Heart left ventricle (tissue), 16 donors: ENCODE measurements at regions not wholly inside any gene's neighbourhood (a gene's known extent, or its start where the extent isn't known, plus 50 kb on each side); places are given as distances from the start of the nearest gene placed in this dataset.

Experiments
- ATAC-seq, 4 donors: fragments of 200-7000 bp; cut with Tn5 transposase; one replicate each; pipeline ENCODE4 v1.9.1; 2020 to 2022; ENCODE audit warnings: moderate library complexity in 4 of 4, mild to moderate bottlenecking in 3 of 4, moderate number of reproducible peaks in 1 of 4
- DNase-seq, 5 donors: peaks; one replicate each; pipeline ENCODE4 v3.0.0-alpha.2; 2020
- H3K27ac ChIP-seq, 12 donors: fragments of 200-600 bp; sonication (generic) in 4 of 12; one replicate each; pipeline versions ENCODE4 v1.5.0 to v1.8.0; 2016 to 2022; ENCODE audit warnings: mild to moderate bottlenecking in 2 of 12
- H3K27me3 ChIP-seq, 9 donors: fragments of 200-600 bp; sonication (generic) in 2 of 9; one replicate each; pipeline versions ENCODE4 v1.5.1 to v1.8.0; 2016 to 2022; ENCODE audit warnings: mild to moderate bottlenecking in 3 of 9
- H3K36me3 ChIP-seq, 9 donors: fragments of 200-600 bp; sonication (generic) in 2 of 9; one replicate each; pipeline versions ENCODE4 v1.5.0 to v1.8.0; 2018 to 2022; ENCODE audit warnings: mild to moderate bottlenecking in 2 of 9
- H3K4me1 ChIP-seq, 12 donors: fragments of 200-600 bp; sonication (generic) in 4 of 12; one replicate each; pipeline versions ENCODE4 v1.5.0 to v1.8.0; 2016 to 2022; ENCODE audit warnings: mild to moderate bottlenecking in 3 of 12
- H3K4me3 ChIP-seq, 12 donors: fragments of 200-600 bp; sonication (generic) in 4 of 12; one replicate each; pipeline versions ENCODE4 v1.5.0 to v1.8.0; 2017 to 2022; ENCODE audit warnings: mild to moderate bottlenecking in 9 of 12, moderate library complexity in 4 of 12
- H3K9me3 ChIP-seq, 12 donors: fragments of 200-600 bp; sonication (generic) in 4 of 12; one replicate each; pipeline versions ENCODE4 v1.5.0 to v1.8.0; 2016 to 2022; ENCODE audit warnings: mild to moderate bottlenecking in 1 of 12
- CTCF ChIP-seq, 12 donors: fragments of 200-600 bp; sonication (generic) in 4 of 12; IDR thresholded peaks; one replicate each; pipeline versions ENCODE4 v1.5.0 to v1.8.0; 2018 to 2022; ENCODE audit warnings: antibody characterized with exemption in 12 of 12, mild to moderate bottlenecking in 5 of 12
- POLR2A ChIP-seq, 2 donors: fragments of 450-650 bp; IDR thresholded peaks; one replicate each; pipeline ENCODE4 v1.6.1; 2017; ENCODE audit warnings: antibody characterized with exemption in 2 of 2, mild to moderate bottlenecking in 2 of 2, moderate library complexity in 2 of 2
- WGBS, 4 donors: extraction: QIAGEN DNeasy Blood & Tissue Kit in 2 of 4; methylation state at CpG; one replicate each; pipeline versions ENCODE4 v1.1.5 to v1.1.7; 2013 to 2018; 5-methylcytosine and 5-hydroxymethylcytosine counted together
- intact Hi-C, 10 donors: fragments of 100-400 bp; cut with DNase I; formaldehyde crosslinking; loops; one replicate each; pipeline versions ENCODE4 v1.11.1 to v1.14.2; 2022
- donor health status: ischemic (EF 13 %, LVEDD 7.1; RV severe dilation, severe dysfunction).
- donor health status: healthy with polysubstance abuse.
- donor health status: DM: no; HTN: yes; CAD: no.
- donor health status: DM: no; HTN: no; CAD: no.
- donor health status: ischemic (EF 25% LVEDD 6.9; RV normal size, moderate dysfunction).
- donor health status: ischemic (EF 25% LVEDD 5.7; RV mildly dilated, moderate dysfunction).
- donor health status: healthy.
- donor health status: DM: yes; HTN: yes; CAD: no.
- donor health status: ischemic (EF 35%, LVEDD 5.7; RV mildly dilated, moderate dysfunction).
- donor health status: nonischemic (EF 11% LVEDD 7.7; RV severe dilation, severe dysfunction).
- donor health status: DM: yes; HTN: yes; CAD: no.
- donor health status: PGD.
- donor health status: ischemic (EF 29% LVEDD 5.4; RV normal size, mild dysfunction).
- donor health status: nonischemic (EF 23%, LVEDD 6.1; RV moderate dilation, normal function).

- WGBS, 4 donors: 1 to 38% (median 29%) methylated on average over 1 of the region's 1 CpG
- intact Hi-C loops: no loop called here
- Histone ChIP-seq H3K27ac (no peak overlapping the region), H3K4me3 (no peak overlapping the region), H3K9me3 (peaks cover 0 to 4% (median 0%) of the 10 kb centered on the region in 12 donors), H3K36me3 (no peaks in the 10 kb centered on the region), H3K4me1 (no peaks in the 10 kb centered on the region), H3K27me3 (no peaks in the 10 kb centered on the region)
- DNase-seq: no peak
- TF ChIP-seq CTCF (IDR thresholded peaks at IDR 0.05): no peak
- TF ChIP-seq POLR2A (IDR thresholded peaks at IDR 0.05): no peak
- ATAC-seq: no peak
Observed at GRCh38 chr4:101660607-101661006, 129.9 kb upstream of the BANK1 start.

GRCh38 chr4:101655857-101656256 is 134.7 kb upstream of the BANK1 start:
- intact Hi-C loops: no loop called here
- 89 to 95% (median 93%) methylated on average over 1 of the region's 1 CpG for WGBS, 4 donors

GRCh38 chr4:101655005-101655404 is 135.5 kb upstream of the BANK1 start:
- H3K4me3 ChIP-seq: no peak overlapping the region
- DNase-seq: no peak
- no peaks in the 10 kb centered on the region for H3K36me3 ChIP-seq
- TF ChIP-seq CTCF (IDR thresholded peaks at IDR 0.05): no peak
- no peak for TF ChIP-seq POLR2A (IDR thresholded peaks at IDR 0.05)
- no peaks in the 10 kb centered on the region for H3K27me3 ChIP-seq
- peaks cover 0 to 12% (median 7%) of the 10 kb centered on the region in 12 donors for H3K4me1 ChIP-seq
- H3K27ac ChIP-seq: no peak overlapping the region
- no peak for ATAC-seq
- WGBS, 4 donors: 59 to 66% (median 63%) methylated on average over 2 of the region's 2 CpGs
- no peaks in the 10 kb centered on the region for H3K9me3 ChIP-seq
- intact Hi-C loops: no loop called here

More at GRCh38 chr4:101655857-101656256, 134.7 kb upstream of the BANK1 start:
- DNase-seq: no peak
- no peak for ATAC-seq
- TF ChIP-seq POLR2A (IDR thresholded peaks at IDR 0.05) (no peak), CTCF (IDR thresholded peaks at IDR 0.05) (no peak)
- Histone ChIP-seq H3K4me1 (peaks cover 0 to 6% (median 1%) of the 10 kb centered on the region in 12 donors), H3K36me3 (no peaks in the 10 kb centered on the region), H3K27ac (no peak overlapping the region), H3K9me3 (no peaks in the 10 kb centered on the region), H3K27me3 (no peaks in the 10 kb centered on the region), H3K4me3 (no peak overlapping the region)

GRCh38 chr4:101651778-101652177 is 138.8 kb upstream of the BANK1 start:
- ATAC-seq (peak; percentile 99), DNase-seq (peak in 4 of 5 donors; percentile 67 to 80 (median 74))
- Histone ChIP-seq H3K36me3 (no peaks in the 10 kb centered on the region), H3K4me1 (peaks cover 0 to 18% (median 9%) of the 10 kb centered on the region in 12 donors), H3K4me3 (no peak overlapping the region), H3K27ac (peak overlapping the region in 9 of 12 donors; percentile 48 to 85 (median 73)), H3K9me3 (no peaks in the 10 kb centered on the region), H3K27me3 (no peaks in the 10 kb centered on the region)
- no peak for TF ChIP-seq CTCF (IDR thresholded peaks at IDR 0.05)
- no peak for TF ChIP-seq POLR2A (IDR thresholded peaks at IDR 0.05)
- intact Hi-C loops: no loop called here
- WGBS, 4 donors: 25 to 51% (median 45%) methylated on average over 3 of the region's 3 CpGs
